Activated CD4-positive, alpha-beta T cell treated with anti-CD3 and anti-CD28 coated beads, Interleukin-2, amount 50 U/mL, for 24 hours (primary cell): ENCODE measurements at regions not wholly inside any gene's neighbourhood (a gene's known extent, or its start where the extent isn't known, plus 50 kb on each side); places are given as distances from the start of the nearest gene placed in this dataset.

Experiments
- DNase-seq, 2 donors: peaks; one replicate each; pipeline ENCODE4 v3.0.0-alpha.2; 2020; ENCODE audit warnings: low read depth in 1 of 2, low spot score in 1 of 2

GRCh38 chr21:27424601-27425000 is 457.7 kb upstream of the ADAMTS5 start:
- DNase-seq = no peak

GRCh38 chr21:27423906-27424595 is 457.2 kb upstream of the ADAMTS5 start:
- no peak for DNase-seq

GRCh38 chr21:27423038-27423437 is 456.1 kb upstream of the ADAMTS5 start:
- DNase-seq = no peak

- DNase-seq = no peak
Observed at GRCh38 chr21:27422435-27422834, 455.5 kb upstream of the ADAMTS5 start.

GRCh38 chr21:27421654-27422053 is 454.8 kb upstream of the ADAMTS5 start:
- DNase-seq = no peak

GRCh38 chr21:27419153-27419552 is 452.3 kb upstream of the ADAMTS5 start:
- DNase-seq = no peak

GRCh38 chr21:27418346-27418745 is 451.5 kb upstream of the ADAMTS5 start:
- DNase-seq = no peak

GRCh38 chr21:27412530-27412929 is 445.6 kb upstream of the ADAMTS5 start:
- DNase-seq = no peak

- DNase-seq = no peak
Observed at GRCh38 chr21:27408826-27409225, 441.9 kb upstream of the ADAMTS5 start.

GRCh38 chr21:27407271-27407670 is 440.4 kb upstream of the ADAMTS5 start:
- no peak for DNase-seq

- DNase-seq = no peak
Observed at GRCh38 chr21:27406300-27407009, 439.6 kb upstream of the ADAMTS5 start.

- no peak for DNase-seq
Observed at GRCh38 chr21:27403011-27403410, 436.1 kb upstream of the ADAMTS5 start.

GRCh38 chr21:27400045-27400444 is 433.2 kb upstream of the ADAMTS5 start:
- no peak for DNase-seq

GRCh38 chr21:27397578-27397977 is 430.7 kb upstream of the ADAMTS5 start:
- DNase-seq = no peak

- no peak for DNase-seq
Observed at GRCh38 chr21:27393726-27394125, 426.8 kb upstream of the ADAMTS5 start.

GRCh38 chr21:27391990-27392389 is 425.1 kb upstream of the ADAMTS5 start:
- DNase-seq = no peak

GRCh38 chr21:27390384-27390783 is 423.5 kb upstream of the ADAMTS5 start:
- DNase-seq = no peak

- DNase-seq = no peak
Observed at GRCh38 chr21:27388825-27389224, 421.9 kb upstream of the ADAMTS5 start.

GRCh38 chr21:27382404-27382803 is 415.5 kb upstream of the ADAMTS5 start:
- DNase-seq = no peak

GRCh38 chr21:27380303-27380702 is 413.4 kb upstream of the ADAMTS5 start:
- DNase-seq = no peak

- DNase-seq = no peak
Observed at GRCh38 chr21:27379354-27379753, 412.5 kb upstream of the ADAMTS5 start.

- DNase-seq = no peak
Observed at GRCh38 chr21:27372381-27372780, 405.5 kb upstream of the ADAMTS5 start.

- DNase-seq = no peak
Observed at GRCh38 chr21:27371975-27372331, 405.1 kb upstream of the ADAMTS5 start.
